Muscle of back (tissue), 3 donors: ENCODE measurements at regions not wholly inside any gene's neighbourhood (a gene's known extent, or its start where the extent isn't known, plus 50 kb on each side); places are given as distances from the start of the nearest gene placed in this dataset.
A peak's percentile ranks its signal among the peaks of the same experiment; 100 is the strongest.

Experiments used
- DNase-seq, 3 donors: peaks; one replicate each; pipeline versions ENCODE4 v3.0.0 to v3.0.0-alpha.2; 2013

DNA sequence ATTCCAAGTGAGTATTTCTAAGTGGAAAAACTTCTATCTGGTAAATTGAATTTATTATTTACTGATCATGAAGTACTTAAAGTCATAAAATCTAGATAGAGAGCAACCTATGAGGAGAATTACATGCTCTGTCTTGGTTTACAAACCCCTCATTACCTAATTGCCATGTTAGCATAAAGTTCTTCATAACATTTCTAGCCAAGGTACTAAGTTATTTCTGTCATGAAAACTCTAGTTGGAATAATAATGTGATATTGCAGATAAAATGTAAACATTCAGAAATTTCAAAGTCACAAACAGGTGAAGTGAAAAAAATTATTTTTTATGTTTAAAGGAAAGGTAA is 228.6 kb downstream of the TTLL7 start:
- DNase-seq, result no peak

DNA sequence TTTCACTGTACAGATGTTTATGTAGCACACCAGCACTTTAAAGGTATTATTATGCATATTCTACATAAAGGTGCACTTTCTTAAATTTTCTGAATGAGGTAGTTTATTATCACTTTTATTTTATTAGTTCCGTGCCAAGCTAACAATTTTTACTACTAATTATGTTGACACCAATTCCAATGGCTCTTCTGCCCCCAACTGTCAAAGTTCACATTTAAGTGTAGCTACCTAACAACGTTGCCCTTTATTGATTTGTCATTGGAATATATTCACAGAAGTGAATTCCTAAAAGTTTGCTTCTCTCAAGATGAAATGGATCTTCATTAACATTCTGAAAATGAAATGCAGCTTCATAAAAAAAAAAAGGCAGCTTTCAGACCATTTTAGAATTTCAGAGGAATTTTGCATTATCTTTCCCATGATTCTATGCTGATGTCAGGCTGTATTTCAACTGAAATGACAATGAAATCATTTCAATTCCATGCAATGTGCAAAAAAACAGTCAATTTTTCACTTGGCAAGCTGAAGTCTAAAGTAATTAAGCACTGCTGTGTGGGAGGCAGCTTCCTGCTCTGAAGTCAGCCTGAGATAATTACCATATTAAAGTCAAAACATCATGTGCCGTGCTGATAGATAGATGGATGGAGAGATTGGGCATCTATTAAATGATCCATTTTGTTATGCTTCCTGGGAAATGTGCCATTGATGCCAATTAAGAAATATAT is 229.2 kb downstream of the TTLL7 start:
- DNase-seq, result peak in 1 of 3 donors; percentile 6

DNA sequence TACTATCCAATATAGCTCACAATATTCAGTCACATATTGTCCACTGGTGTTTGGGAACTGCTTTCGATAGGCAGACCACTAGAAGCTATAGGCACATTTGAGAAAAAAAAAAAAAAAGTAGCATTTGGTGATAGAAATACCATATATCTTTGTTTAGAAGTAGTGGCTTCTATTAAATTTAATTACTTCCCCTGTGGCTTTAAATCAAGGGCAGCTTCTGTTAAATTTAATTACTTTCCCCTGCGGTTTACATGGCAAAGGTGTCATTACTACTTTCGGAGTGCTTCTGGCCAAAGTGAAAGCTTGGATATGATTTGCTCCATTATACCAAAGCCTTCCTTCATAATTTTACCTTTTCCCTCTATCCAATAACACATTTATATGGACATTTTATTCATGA is 229.9 kb downstream of the TTLL7 start:
- no peak for DNase-seq

DNA sequence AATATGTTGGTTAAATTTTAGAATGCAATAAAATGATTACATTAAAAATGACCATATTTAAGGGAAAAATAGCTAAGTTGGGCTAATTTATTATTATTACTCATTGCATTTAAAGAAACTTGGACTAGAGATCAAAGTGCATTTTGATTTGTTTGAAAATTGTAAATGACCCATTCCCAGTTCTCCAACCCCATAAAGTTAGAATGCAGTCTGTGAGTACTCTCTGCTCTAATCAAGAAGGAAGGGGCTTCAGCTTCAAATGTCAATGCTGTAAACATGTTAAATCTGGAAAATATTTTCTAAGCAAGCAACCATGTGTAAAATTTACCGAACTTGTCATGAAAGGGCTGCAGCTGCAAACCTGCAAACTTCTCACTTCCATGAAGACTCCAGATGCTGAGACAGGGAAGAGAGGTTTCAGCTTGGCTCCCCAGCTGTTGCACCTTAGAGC is 232.7 kb downstream of the TTLL7 start:
- peak in 1 of 3 donors; percentile 9 for DNase-seq

DNA sequence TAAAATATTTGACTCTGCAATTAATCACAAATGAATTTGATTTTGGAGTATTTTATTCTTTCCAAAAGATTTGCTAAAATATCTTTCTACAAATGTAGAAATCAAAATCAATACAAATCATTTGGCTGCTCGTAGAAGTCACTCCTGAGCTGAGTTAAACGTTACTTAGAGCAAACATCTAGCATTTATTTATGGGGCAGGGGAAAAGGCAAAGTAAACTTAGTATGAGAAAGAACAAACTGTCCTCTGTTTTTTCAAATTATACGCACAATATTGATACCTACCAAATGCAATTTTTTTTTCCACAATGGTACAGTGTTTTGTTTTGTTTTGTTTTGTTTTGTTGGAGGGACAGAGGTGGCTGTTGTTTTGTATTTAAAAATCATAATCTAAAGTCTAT is 233.8 kb downstream of the TTLL7 start:
- DNase-seq, result peak in 1 of 3 donors; percentile 5

DNA sequence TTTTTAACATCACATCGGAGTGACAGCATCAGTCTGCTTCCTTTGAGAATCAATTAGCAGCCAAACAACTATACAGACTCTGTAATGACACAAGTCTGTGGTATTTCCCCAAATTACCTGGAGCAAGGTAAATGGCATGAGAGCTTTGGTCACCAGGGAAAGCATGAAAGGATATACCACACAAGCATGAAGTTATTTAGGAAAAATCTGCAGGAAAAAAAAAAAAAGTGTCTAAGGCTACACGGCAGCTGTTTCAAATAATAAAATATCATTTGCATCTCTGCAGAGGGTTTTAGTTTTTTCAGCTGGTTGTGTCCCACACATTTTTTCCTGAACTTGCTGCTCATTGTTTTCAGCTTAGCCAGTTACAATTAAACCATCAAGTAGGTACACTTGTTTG is 234.7 kb downstream of the TTLL7 start:
- DNase-seq, result peak in 1 of 3 donors; percentile 42

DNA sequence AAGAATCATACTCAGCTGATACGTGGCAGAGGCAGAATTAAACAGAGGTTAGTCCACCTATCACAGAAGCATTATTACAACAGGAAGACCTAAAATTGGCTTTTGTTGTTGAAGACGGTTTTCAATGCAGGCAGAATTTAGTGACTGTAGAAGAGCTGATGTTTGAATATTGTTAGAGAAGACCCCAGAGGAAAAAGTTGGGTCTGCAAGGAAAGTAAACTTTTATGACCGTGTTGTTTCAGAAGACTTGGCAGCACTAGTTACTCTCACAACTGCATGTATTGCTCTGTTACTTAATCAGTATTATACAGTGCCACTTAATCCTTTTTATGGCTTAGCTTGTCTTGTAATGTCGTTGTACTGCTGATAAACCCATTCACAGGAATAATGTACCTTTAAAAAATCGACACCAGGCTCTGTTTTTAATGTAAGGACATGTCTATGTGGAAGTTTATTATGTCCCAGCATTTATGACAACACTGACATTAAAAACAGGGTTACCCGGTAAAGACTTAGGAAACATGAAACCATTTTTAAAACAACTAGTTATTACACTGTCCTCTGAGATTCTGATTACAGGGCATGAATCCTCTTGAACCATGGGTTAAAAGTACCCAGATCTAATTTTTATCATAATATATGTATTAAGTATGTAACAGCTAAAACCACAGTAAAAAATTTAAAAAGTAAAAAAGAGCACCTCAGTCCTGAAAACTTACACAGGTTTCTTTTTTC is 235.4 kb downstream of the TTLL7 start:
- DNase-seq, result peak in 1 of 3 donors; percentile 50

DNA sequence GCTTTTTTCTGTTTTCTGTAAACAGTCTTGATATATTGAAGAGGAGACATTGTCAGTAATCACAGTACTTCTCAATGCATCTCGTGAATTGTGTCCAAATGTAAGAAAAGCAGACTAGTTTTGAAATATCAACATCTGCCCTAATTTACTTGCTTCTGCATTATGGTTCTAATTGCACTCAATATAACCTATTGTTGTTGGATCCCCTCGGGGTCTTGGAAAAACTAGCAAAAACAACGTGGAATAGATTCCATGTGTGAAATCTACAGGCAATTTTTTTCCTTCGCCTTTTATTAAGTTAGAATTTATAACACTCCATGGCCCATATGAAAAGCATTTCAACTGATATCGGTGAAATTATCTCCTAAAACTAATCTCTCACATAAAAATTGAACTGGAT is 236.5 kb downstream of the TTLL7 start:
- DNase-seq, result peak in 1 of 3 donors; percentile 76

DNA sequence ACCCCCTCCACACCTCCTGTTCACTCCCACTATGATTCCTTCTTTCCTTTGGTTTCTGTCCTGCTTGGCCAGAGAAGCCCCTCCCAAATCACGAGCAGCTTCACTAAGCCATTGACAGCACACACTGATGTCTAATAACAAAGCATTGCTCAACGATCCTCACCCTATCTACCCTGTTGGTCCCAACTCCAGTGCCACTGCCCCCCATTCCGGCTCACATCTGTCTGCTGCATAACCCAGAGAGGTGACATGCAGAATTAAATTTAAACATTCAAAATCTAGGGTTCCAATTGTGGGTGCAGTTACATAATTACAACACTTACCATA is 236.9 kb downstream of the TTLL7 start:
- DNase-seq, result peak in 1 of 3 donors; percentile 86

DNA sequence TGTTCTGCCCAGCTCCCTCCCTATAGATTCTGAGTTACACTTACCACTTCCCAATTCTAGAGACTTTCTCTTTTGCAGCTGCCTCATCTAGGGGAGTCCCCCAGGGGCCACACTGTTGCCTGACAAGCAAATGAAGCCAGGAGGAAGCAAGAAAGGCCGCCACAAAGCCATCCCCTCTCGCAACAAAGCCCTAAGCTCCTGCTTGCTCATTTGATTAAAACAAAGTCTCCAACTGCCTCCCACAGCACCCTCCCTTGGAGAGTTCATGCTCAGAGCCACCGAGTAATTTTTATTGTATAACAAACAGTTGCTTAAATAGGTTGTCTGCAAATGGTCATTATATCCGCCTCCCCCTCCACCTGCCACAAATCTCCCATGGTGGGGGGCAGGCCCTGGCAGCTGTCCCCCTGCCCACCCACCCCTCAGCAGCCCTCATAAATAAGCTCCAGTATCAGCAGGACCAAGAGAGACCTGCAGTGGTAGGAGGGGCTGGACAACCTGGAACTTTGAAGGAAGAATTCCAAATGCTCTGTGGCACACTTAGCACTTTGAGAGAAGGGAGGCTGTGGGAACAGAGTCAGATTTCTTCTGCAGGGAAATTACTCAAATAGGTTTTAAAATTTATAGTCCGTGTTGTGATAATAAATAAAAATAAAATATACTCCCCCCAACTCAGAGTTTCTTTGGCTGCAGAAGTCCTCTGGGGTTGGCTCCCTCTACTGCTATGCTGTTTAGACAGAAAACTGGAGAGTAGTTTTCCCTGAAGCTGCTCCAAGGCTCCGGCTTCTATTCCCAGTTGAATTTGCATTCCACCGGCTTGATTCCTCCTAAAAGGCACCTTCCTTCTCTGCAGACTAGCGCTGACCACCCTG is 237.5 kb downstream of the TTLL7 start:
- DNase-seq, result peak in 1 of 3 donors; percentile 79

DNA sequence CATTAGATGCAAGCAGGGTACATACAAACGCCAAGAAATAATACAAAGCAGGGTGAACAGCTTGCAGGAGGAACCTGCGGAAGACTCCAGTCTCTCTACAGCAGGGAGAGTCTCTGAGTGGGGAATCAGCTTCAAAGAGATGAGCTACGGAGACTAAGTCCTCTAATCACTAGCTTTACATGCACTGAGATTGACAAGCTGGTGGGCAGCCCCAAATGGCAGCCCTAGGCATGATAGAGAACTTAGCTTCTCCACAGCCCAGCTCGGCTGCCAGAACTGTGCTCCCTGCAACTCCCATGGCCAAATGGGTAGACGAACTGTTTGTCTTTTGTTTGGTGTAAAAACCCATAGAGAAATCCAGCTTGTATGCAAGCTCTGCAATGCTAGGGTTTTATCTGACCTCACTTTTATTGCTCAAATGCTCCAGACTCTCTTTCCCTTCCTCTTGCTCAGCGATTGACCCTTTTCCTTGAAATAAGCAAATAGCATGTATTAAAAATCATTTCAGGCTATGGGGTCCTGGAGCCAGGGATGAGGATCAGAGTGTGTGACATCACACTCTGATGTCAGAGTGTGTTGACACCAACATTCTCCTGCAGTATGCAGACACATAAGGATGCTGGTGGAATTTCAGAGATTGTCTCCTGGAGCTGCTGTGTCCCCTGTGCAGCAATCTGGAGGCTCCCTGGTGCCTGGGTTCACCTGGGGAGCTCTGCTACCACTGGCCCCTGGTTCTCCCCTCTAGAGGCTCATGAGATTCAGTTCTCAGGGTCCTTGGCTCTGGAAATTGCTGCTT is 238.5 kb downstream of the TTLL7 start:
- peak in 1 of 3 donors; percentile 68 for DNase-seq

DNA sequence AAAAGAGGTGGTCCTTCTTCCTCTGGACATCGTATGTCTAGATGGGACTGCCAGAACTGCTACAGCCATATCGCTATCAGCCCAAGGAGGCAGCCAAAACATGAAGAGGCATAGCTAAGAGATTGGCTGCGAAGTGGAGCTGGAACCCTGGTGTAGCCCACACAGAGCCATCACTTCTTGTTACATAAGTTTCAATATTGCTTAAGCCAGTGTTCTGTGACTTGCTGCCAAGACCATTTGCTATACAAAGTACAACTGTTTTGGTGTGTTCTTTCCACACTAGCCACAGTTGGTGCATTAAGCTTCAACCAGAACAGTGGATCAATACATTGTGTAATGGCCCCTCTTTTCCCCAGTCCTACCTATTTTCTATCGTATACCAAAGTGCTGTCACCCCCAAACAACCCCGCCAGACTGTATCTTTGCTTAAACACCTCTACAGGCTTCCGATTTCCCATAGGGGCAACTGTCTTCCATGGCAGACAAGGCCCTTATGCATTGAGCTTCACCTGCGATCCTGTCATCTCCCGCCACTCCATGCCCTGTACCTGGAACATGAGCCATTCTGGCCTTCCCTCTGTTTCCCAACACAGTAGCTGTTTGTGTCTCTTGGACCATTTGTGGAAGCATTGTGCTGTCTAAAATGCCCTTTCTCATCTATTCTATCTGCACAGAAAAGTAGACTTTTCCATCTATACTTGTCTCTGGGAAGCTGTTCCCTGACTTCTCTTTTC is 241.8 kb downstream of the TTLL7 start:
- DNase-seq, result no peak

DNA sequence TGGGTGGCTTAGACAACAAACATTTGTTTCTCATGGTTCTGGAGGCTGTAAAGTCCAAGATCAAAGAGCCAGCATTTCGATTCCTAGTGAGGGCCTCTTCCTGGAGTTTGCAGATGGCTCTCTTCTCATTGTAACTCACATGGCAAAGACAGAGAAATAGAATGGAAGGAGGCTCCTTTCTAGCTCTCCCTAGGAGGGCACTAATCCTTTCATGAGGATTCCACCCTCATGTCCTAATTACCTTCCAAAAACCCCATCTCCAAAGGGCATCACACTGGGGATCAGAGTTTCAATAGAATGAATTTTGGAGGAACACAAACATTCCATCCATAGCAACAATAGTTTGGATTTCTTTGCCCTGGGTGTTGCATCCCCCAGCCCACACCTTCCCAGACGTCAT is 247.3 kb downstream of the TTLL7 start:
- DNase-seq, result no peak

DNA sequence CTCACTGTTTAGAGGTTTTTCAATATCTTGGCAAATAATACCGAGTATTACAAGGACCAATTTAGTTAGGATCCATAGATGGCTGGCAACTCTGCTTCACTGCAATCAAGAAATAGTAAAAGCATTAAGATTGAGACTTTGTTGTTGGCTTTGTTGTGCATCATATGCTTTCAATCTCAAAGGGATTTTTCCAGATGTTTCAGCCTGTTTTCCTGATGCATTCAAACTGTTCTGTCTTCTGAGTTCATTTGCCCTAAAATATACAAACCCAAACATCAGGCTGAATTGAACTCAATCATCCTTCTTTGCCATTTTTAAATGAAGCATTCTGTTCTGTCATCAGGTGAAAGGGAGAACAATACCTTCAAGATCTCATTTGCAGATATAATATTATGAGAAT is 248.7 kb downstream of the TTLL7 start:
- peak in 1 of 3 donors; percentile 43 for DNase-seq

DNA sequence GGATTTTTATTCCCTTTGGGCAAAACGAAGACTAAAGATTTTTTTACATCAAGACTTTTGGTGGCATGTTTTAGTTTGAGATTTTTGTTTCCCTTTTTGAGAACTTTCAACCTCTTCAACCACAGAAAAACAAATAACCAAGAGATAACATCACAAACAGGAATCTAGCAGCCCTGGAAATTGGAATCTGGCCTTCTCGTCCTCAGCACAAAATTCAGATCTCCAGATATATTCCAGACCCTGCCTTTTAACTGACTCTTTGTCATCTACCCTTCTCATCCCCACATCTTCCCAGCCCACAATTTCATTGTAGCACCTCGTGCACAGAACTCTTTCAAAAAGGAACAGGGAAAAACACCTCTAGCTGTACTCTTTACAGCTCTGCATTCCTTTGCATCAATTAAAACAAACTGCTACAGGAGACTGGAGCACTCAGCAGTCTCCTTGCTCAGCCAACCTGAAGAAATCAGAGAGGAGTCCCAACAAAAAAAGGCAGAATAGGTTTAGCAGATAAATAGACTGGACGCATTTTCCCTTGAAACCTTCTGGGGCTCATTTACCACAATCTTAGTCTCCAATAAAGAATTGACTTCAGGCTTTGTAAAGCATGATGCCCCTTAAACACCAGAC is 251.0 kb downstream of the TTLL7 start:
- DNase-seq, result no peak

DNA sequence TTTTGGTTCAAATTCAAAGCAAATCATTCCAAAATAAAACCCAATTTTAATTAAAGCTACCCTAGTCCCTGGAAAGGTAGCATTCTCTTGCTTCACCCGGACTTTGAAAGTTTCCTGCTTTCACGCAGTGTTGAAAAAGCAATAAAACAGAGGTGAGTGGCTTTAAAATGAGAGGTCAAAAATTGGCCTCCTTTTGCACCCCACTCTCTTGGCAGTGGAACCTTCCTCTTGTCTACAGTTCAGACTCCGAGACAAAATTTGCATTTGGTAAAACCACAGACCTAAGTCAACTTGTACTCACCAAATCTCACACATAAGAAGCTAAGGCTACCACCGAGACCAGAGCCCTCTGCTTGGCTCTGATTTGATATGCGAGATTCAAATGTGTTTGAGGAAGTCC is 252.7 kb downstream of the TTLL7 start:
- DNase-seq, result no peak

DNA sequence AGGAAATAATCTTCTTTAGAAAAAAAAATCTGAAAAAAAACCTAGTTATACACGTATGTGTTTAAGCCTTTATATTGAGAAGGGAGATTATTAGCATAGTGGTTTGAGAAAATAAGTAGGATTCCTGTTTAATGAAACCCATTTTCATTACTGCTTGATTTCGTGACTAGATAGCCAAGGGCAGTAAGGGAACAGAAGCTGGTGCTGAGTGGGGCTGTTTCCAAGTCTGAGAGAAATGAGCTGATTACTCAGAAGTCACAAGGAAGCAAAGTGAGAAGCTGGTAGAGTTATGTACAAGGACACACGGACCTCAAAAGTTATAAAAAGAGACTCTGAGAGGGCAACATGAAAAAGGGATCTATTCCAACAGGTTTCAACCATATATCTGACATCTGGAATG is 256.5 kb downstream of the TTLL7 start:
- no peak for DNase-seq

DNA sequence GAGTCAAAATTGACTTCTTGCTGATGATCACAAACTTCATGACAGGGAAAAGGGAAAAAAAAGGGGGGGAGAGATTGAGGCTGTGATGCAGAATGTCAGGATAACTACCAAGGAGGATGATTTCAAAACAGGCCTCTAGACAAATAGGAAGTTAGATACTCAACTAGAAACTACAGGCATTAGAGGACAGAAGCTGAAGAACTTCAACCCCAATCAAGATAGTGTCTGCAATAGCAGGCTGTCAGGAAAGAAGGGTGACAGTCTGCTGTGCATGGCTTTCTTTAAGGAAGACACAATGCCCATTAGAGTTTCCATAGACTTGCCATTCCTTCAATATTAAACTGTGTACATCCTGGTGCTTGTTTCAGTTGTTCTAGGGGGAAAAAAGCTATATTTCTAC is 257.2 kb downstream of the TTLL7 start:
- no peak for DNase-seq

DNA sequence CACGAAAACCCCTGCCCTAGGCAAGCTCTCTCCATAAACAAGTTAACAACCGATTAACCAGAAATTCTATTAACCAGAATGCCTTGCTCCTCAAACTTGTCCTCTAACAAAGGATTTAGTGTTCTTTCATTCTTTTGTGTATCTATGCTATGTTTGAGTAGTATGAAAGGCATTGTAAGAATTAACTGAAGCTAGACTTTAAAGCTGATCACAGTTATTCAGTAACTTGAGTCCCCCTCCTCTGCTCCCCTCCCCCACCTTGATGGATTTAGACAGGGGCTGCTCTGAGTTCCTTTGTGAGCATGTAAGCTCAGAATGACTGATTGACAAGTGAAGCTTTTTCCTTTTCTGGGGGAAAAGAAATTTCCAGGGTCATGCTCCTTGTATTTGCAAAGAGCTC is 257.6 kb downstream of the TTLL7 start:
- no peak for DNase-seq

DNA sequence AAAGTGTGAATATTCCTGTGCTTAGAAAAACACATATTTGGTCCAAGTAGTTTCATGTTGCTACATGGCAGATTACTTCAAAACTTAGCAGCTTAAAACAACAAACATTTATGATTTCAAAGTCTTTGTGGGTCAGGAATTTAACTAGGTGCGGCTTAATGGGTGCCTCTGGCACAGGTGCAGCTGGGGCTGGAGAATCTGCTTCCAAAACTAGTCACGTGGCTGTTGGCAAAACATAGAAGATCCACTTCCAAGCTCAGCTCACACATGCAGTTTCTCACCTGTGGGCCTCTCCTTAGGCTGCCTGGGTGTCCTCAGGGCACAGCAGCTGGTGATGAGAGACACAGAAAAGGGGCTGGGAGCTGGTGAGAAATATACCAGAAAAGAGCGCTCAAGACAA is 263.4 kb downstream of the TTLL7 start:
- DNase-seq, result no peak

DNA sequence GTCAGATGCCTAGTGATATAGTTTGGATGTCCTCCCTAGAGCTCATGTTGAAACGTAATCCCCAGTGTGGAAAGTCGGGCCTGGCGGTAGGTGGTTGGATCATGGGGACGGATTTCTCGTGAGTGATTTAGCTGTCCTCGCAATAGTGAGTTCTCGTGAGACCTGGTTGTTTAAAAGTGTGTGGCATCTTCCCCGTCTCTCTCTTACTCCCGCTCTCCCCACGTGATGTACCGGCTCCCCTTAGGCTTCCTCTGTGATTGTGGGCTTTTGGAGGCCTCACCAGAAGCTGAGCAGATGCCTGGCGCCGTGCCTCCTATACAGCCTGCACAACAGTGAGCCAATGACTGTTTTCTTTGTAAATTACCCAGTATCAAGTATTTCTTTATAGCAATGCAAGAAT is 264.5 kb downstream of the TTLL7 start:
- peak in 1 of 3 donors; percentile 9 for DNase-seq
